HEK293 (cell line): ENCODE measurements at regions not wholly inside any gene's neighbourhood (a gene's known extent, or its start where the extent isn't known, plus 50 kb on each side); places are given as distances from the start of the nearest gene placed in this dataset.

ENCODE experiments used
- CTCF ChIA-PET: fragments of 350-600 bp; formaldehyde crosslinking; extraction: SDS; loops from one replicate; lab custom pipeline; 2021; ENCODE audit warnings: antibody characterized with exemption; lab: Yijun Ruan, JAX
- POLR2A ChIA-PET: fragments of 300-600 bp; formaldehyde crosslinking; extraction: SDS; loops from one replicate; lab custom pipeline; 2020; ENCODE audit warnings: antibody characterized with exemption, inconsistent platforms; lab: Yijun Ruan, JAX
- H3K27ac ChIP-seq: fragments of 200-500 bp; sonication (Bioruptor generic); 2 replicates; pipeline ENCODE4 v1.5.1; 2014; ENCODE audit warnings: low read depth, low read length, control low read depth, inconsistent platforms; ENCODE audit errors: extremely low read depth
- H3K36me3 ChIP-seq, 2 experiments: fragments of 200-500 bp in 1 of 2; sonication (Bioruptor generic) in 1 of 2; 1 replicate in 1 of 2; 2 replicates in 1 of 2; pipeline ENCODE4 v1.5.1; 2014 to 2017; ENCODE audit warnings: inconsistent platforms in 2 of 2, low read length in 2 of 2; ENCODE audit not compliant: control insufficient read depth in 2 of 2, insufficient read depth in 1 of 2
- H3K4me1 ChIP-seq: fragments of 200-500 bp; sonication (Bioruptor generic); 2 replicates; pipeline ENCODE4 v1.5.1; 2014; ENCODE audit warnings: mild to moderate bottlenecking, low read length, inconsistent platforms; ENCODE audit not compliant: control insufficient read depth, insufficient read depth
- H3K4me3 ChIP-seq: 2 replicates; pipeline ENCODE4 v1.5.1; 2011; ENCODE audit warnings: low read depth, mild to moderate bottlenecking, control low read depth, low read length, moderate library complexity
- H3K9me3 ChIP-seq: fragments of 200-500 bp; sonication (Bioruptor generic); 2 replicates; pipeline ENCODE4 v1.5.1; 2014; ENCODE audit warnings: low read depth, low read length, inconsistent platforms; ENCODE audit not compliant: control insufficient read depth, insufficient read depth
- GLIS1 ChIP-seq: fragments of 450-650 bp; formaldehyde crosslinking; IDR thresholded peaks from 2 replicates; pipeline ENCODE4 v1.5.1; 2016; ENCODE audit warnings: missing biosample characterization, missing genetic modification characterization
- REPIN1 ChIP-seq: fragments of 450-650 bp; formaldehyde crosslinking; IDR thresholded peaks from 2 replicates; pipeline ENCODE4 v1.5.1; 2017; ENCODE audit warnings: missing biosample characterization, missing genetic modification characterization, low read depth
- SCRT2 ChIP-seq: fragments of 450-650 bp; formaldehyde crosslinking; IDR thresholded peaks from 2 replicates; pipeline ENCODE4 v1.5.1; 2016; ENCODE audit warnings: missing biosample characterization, missing genetic modification characterization
- TCF7L2 ChIP-seq: IDR thresholded peaks from 2 replicates; pipeline ENCODE4 v1.6.1; 2011; ENCODE audit warnings: low read depth, mild to moderate bottlenecking, inconsistent platforms, low read length, moderate library complexity, borderline replicate concordance
- ZFHX2 ChIP-seq: fragments of 450-650 bp; formaldehyde crosslinking; conservative IDR thresholded peaks from 2 replicates; pipeline ENCODE4 v1.5.1; 2016; ENCODE audit warnings: missing biosample characterization, missing genetic modification characterization
- ZIC2 ChIP-seq: fragments of 450-650 bp; formaldehyde crosslinking; IDR thresholded peaks from 2 replicates; pipeline ENCODE4 v1.5.1; 2016; ENCODE audit warnings: missing biosample characterization, missing genetic modification characterization
- ZNF157 ChIP-seq: fragments of 450-650 bp; formaldehyde crosslinking; IDR thresholded peaks from 2 replicates; pipeline ENCODE4 v1.5.1; 2016; ENCODE audit warnings: missing biosample characterization, missing genetic modification characterization
- ZNF174 ChIP-seq: fragments of 450-650 bp; formaldehyde crosslinking; IDR thresholded peaks from 2 replicates; pipeline ENCODE4 v1.5.0; 2017; ENCODE audit warnings: missing biosample characterization, mild to moderate bottlenecking, missing genetic modification characterization
- ZNF311 ChIP-seq: fragments of 450-650 bp; formaldehyde crosslinking; IDR thresholded peaks from 2 replicates; pipeline ENCODE4 v1.5.1; 2017; ENCODE audit warnings: missing biosample characterization, missing genetic modification characterization, borderline replicate concordance
- ZNF416 ChIP-seq: fragments of 450-650 bp; formaldehyde crosslinking; IDR thresholded peaks from 2 replicates; pipeline ENCODE4 v1.5.1; 2016; ENCODE audit warnings: missing biosample characterization, missing genetic modification characterization
- ZNF473 ChIP-seq: fragments of 450-650 bp; formaldehyde crosslinking; IDR thresholded peaks from 2 replicates; pipeline ENCODE4 v1.5.1; 2017; ENCODE audit warnings: missing biosample characterization, missing genetic modification characterization
- ZNF544 ChIP-seq: fragments of 450-650 bp; formaldehyde crosslinking; IDR thresholded peaks from 2 replicates; pipeline ENCODE4 v1.5.0; 2017; ENCODE audit warnings: missing biosample characterization, missing genetic modification characterization
- ZNF600 ChIP-seq: fragments of 450-650 bp; formaldehyde crosslinking; IDR thresholded peaks from 2 replicates; pipeline ENCODE4 v1.5.1; 2016; ENCODE audit warnings: missing biosample characterization, missing genetic modification characterization
- ZNF626 ChIP-seq: fragments of 450-650 bp; sonication (Bioruptor Pico); formaldehyde crosslinking; IDR thresholded peaks from 2 replicates; pipeline ENCODE4 v1.5.1; 2018; ENCODE audit warnings: missing biosample characterization, missing genetic modification characterization, inconsistent platforms
- ZNF654 ChIP-seq: fragments of 450-650 bp; formaldehyde crosslinking; IDR thresholded peaks from 2 replicates; pipeline ENCODE4 v1.5.1; 2016; ENCODE audit warnings: low read depth, missing biosample characterization, missing genetic modification characterization
- ZNF747 ChIP-seq: fragments of 450-650 bp; formaldehyde crosslinking; IDR thresholded peaks from 2 replicates; pipeline ENCODE4 v1.5.1; 2016; ENCODE audit warnings: missing biosample characterization, missing genetic modification characterization
- ZNF785 ChIP-seq: fragments of 450-650 bp; formaldehyde crosslinking; IDR thresholded peaks from 2 replicates; pipeline ENCODE4 v1.5.1; 2016; ENCODE audit warnings: missing biosample characterization, missing genetic modification characterization
- ZNF830 ChIP-seq: fragments of 450-650 bp; IDR thresholded peaks from 2 replicates; pipeline ENCODE4 v1.5.0; 2018; ENCODE audit warnings: missing biosample characterization, missing genetic modification characterization, low read depth, mild to moderate bottlenecking, moderate library complexity
- TF ChIP-seq, protein P1 (sequence below): sonication (generic); formaldehyde crosslinking; IDR thresholded peaks from 2 replicates; pipeline ENCODE4 v1.8.1; 2022; ENCODE audit warnings: mild to moderate bottlenecking, moderate library complexity, missing genetic modification reagents
- TF ChIP-seq, protein P2 (sequence below): fragments of 450-650 bp; formaldehyde crosslinking; IDR thresholded peaks from 2 replicates; pipeline ENCODE4 v1.5.1; 2016; ENCODE audit warnings: missing biosample characterization, missing genetic modification characterization
- TF ChIP-seq, protein P3 (sequence below): fragments of 450-650 bp; formaldehyde crosslinking; IDR thresholded peaks from 2 replicates; pipeline ENCODE4; 2016; ENCODE audit warnings: missing biosample characterization, missing genetic modification characterization
- TF ChIP-seq, protein P4 (sequence below): fragments of 450-650 bp; formaldehyde crosslinking; IDR thresholded peaks from 2 replicates; pipeline ENCODE4 v1.5.1; 2016; ENCODE audit warnings: missing biosample characterization, missing genetic modification characterization

DNA sequence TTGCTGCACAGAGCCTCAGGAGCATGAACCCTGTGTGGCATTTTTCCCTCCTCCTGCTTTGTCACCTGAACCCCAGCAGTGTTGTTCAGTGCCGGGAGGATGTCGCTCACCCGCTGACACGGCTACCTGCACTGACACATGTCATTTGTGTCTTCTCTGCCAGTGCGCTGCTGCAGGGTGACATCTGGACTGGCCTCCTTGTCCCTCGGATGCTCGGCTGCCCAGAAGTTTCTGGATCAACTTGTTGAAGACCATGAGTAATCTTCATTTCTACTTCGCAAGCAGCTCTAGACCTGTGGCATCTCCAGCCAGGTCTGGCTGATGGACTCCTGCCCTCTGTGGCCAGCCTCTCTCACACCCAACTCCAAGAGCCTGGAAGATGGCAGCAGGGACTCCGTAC, 311.1 kb upstream of the C2CD4B start:
- ChIA-PET CTCF (no interaction called here), POLR2A (no interaction called here)
- no peak for TF ChIP-seq ZNF174 (tag by site-specific recombination)
- no peak for TF ChIP-seq ZNF311 (tag by site-specific recombination)
- TF ChIP-seq ZNF416 (tag by site-specific recombination) = no peak
- TF ChIP-seq ZNF830 (tag by site-specific recombination) = no peak
- TF ChIP-seq, protein P1, sequence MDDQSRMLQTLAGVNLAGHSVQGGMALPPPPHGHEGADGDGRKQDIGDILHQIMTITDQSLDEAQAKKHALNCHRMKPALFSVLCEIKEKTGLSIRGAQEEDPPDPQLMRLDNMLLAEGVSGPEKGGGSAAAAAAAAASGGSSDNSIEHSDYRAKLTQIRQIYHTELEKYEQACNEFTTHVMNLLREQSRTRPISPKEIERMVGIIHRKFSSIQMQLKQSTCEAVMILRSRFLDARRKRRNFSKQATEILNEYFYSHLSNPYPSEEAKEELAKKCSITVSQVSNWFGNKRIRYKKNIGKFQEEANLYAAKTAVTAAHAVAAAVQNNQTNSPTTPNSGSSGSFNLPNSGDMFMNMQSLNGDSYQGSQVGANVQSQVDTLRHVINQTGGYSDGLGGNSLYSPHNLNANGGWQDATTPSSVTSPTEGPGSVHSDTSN (CRISPR knock-in tag) = no peak
- TF ChIP-seq ZNF654 = no peak
- no peak for TF ChIP-seq ZFHX2
- TF ChIP-seq ZNF785 (tag by site-specific recombination) = no peak
- TF ChIP-seq, protein P2, sequence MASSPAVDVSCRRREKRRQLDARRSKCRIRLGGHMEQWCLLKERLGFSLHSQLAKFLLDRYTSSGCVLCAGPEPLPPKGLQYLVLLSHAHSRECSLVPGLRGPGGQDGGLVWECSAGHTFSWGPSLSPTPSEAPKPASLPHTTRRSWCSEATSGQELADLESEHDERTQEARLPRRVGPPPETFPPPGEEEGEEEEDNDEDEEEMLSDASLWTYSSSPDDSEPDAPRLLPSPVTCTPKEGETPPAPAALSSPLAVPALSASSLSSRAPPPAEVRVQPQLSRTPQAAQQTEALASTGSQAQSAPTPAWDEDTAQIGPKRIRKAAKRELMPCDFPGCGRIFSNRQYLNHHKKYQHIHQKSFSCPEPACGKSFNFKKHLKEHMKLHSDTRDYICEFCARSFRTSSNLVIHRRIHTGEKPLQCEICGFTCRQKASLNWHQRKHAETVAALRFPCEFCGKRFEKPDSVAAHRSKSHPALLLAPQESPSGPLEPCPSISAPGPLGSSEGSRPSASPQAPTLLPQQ (tag by site-specific recombination) = no peak
- no peak for TF ChIP-seq ZNF473 (tag by site-specific recombination)
- TF ChIP-seq ZNF544 = no peak
- no peak for TF ChIP-seq ZNF747
- TF ChIP-seq ZNF626 (tag by site-specific recombination) = no peak
- TF ChIP-seq ZNF600 = no peak
- TF ChIP-seq TCF7L2 = no peak
- TF ChIP-seq, protein P3, sequence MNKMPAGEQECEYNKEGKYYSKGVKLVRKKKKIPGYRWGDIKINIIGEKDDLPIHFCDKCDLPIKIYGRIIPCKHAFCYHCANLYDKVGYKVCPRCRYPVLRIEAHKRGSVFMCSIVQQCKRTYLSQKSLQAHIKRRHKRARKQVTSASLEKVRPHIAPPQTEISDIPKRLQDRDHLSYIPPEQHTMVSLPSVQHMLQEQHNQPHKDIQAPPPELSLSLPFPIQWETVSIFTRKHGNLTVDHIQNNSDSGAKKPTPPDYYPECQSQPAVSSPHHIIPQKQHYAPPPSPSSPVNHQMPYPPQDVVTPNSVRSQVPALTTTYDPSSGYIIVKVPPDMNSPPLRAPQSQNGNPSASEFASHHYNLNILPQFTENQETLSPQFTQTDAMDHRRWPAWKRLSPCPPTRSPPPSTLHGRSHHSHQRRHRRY (tag by site-specific recombination) = no peak
- no peak for TF ChIP-seq REPIN1
- TF ChIP-seq, protein P4, sequence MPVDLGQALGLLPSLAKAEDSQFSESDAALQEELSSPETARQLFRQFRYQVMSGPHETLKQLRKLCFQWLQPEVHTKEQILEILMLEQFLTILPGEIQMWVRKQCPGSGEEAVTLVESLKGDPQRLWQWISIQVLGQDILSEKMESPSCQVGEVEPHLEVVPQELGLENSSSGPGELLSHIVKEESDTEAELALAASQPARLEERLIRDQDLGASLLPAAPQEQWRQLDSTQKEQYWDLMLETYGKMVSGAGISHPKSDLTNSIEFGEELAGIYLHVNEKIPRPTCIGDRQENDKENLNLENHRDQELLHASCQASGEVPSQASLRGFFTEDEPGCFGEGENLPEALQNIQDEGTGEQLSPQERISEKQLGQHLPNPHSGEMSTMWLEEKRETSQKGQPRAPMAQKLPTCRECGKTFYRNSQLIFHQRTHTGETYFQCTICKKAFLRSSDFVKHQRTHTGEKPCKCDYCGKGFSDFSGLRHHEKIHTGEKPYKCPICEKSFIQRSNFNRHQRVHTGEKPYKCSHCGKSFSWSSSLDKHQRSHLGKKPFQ = no peak
- no peak for TF ChIP-seq SCRT2 (tag by site-specific recombination)
- H3K36me3 ChIP-seq = no peaks in the 10 kb centered on the region
- no peaks in the 10 kb centered on the region for H3K9me3 ChIP-seq
- H3K27ac ChIP-seq = no peak overlapping the region
- no peak overlapping the region for H3K4me3 ChIP-seq
- H3K4me1 ChIP-seq = no peaks in the 10 kb centered on the region

GRCh38 chr15:62477929-62478328, 312.8 kb upstream of the C2CD4B start:
- POLR2A ChIA-PET = no interaction called here
- CTCF ChIA-PET = no interaction called here
- no peak for TF ChIP-seq ZNF157 (tag by site-specific recombination)
- peak; percentile 42 for TF ChIP-seq ZIC2 (tag by site-specific recombination)
- peak; percentile 32; the same call in 1 of the 2 replicates for TF ChIP-seq GLIS1 (tag by site-specific recombination)
- Histone ChIP-seq H3K4me1 (no peaks in the 10 kb centered on the region), H3K27ac (no peak overlapping the region), H3K9me3 (no peaks in the 10 kb centered on the region), H3K4me3 (no peak overlapping the region), H3K36me3 (no peaks in the 10 kb centered on the region)
